Mucosa of stomach (tissue), 1 donor: ENCODE measurements at regions not wholly inside any gene's neighbourhood (a gene's known extent, or its start where the extent isn't known, plus 50 kb on each side); places are given as distances from the start of the nearest gene placed in this dataset.

Source experiments
- H3K27me3 ChIP-seq: one replicate; pipeline ENCODE4 v1.7.0; 2013; ENCODE audit warnings: mild to moderate bottlenecking, low read length; ENCODE audit not compliant: control insufficient read depth, insufficient read depth
- H3K36me3 ChIP-seq: one replicate; pipeline ENCODE4 v1.7.0; 2013; ENCODE audit warnings: low read length; ENCODE audit not compliant: control insufficient read depth, insufficient read depth
- H3K4me1 ChIP-seq: one replicate; pipeline ENCODE4 v1.7.0; 2013; ENCODE audit warnings: mild to moderate bottlenecking, low read length; ENCODE audit not compliant: control insufficient read depth, insufficient read depth
- H3K4me3 ChIP-seq: one replicate; pipeline ENCODE4 v1.7.0; 2013; ENCODE audit warnings: low read length
- H3K9ac ChIP-seq: one replicate; pipeline ENCODE4 v1.7.0; 2013; ENCODE audit warnings: mild to moderate bottlenecking, low read length, moderate library complexity
- H3K9me3 ChIP-seq: one replicate; pipeline ENCODE4 v1.7.0; 2013; ENCODE audit warnings: mild to moderate bottlenecking, low read length, moderate library complexity; ENCODE audit not compliant: control insufficient read depth
- donor health status: Pancreatic carcinoma.

DNA sequence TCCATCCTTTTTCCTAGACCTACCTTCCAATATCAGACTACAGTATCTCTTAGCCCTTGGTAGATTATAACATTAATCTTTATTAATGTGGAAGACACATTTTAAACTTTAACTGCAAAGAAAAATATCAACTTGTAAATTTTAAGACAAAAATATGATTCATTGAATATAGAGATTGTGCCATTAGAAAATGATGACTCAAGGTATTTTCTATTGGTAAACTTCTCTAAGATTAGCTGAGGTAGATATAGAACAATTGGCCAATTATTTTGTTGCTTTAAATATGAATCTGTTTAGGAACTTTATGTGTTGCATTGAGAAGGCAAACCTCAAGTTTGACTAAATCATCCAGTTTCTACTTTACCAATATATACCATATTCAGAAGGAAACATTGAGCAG lies 604.7 kb downstream of the CBLN2 start:
- Histone ChIP-seq H3K4me3 (no peak overlapping the region), H3K4me1 (no peaks in the 10 kb centered on the region), H3K9me3 (no peaks in the 10 kb centered on the region), H3K36me3 (no peaks in the 10 kb centered on the region), H3K9ac (no peak overlapping the region), H3K27me3 (no peaks in the 10 kb centered on the region)

DNA sequence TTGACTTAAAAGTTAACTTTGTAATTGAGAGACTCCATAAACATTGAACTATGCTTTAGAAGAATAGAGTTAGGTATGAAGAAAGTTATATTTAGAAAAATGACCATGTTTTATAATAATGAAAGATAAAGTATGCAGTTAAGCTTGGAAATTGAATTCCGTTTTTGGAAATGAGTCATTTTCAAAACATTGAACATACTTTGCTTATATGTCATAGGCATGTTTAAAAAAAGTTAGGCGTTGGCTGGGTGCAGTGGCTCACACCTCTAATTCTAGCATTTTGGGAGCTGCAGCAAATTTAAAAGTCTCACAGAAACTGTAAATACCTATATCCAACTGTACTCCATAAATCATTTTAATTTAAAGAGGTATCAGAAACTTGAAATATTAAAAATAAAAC lies 607.4 kb downstream of the CBLN2 start:
- Histone ChIP-seq H3K4me3 (no peak overlapping the region), H3K9ac (no peak overlapping the region), H3K4me1 (no peaks in the 10 kb centered on the region), H3K36me3 (no peaks in the 10 kb centered on the region), H3K9me3 (no peaks in the 10 kb centered on the region), H3K27me3 (no peaks in the 10 kb centered on the region)

DNA sequence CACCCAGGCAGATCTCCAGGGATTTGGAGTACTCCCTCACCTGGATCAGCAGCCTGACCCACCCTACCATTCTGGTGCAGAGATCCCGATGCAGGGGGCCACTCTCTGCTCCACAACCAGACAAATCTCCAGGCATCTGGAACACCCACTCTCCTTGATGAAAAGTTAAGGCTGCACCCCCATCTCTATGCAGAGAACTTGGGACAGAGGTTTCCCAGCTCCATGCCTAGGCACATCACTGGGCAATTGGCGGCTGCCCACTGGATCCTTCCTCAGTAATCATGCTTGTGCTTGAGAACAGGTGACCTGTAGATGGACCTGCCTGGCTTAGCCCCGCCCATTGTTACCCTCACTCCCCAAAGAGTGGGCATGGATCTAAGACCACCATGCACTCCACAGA lies 624.9 kb downstream of the CBLN2 start:
- H3K4me1 ChIP-seq, result no peaks in the 10 kb centered on the region

DNA sequence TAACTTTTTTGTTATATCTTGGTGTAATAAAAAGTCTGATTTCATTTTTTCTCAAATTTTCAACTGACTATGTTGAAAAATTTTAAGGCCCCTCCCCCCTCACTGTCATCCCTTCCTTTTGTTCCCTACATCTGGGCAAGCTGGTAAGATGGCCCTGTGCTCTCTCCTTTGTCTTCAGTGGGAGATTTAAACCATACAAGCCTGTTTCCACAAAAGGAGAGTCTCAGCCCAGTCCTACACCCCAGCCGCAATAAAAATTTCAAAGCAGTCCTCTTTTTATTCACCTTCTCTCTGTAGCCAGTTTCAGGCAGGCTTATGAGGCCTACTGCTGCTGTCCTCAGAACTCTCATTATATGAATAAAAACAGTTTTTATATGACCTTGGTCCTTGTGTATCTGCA lies 630.5 kb downstream of the CBLN2 start:
- H3K9me3 ChIP-seq, result no peaks in the 10 kb centered on the region
- H3K27me3 ChIP-seq, result no peaks in the 10 kb centered on the region
- H3K36me3 ChIP-seq, result no peaks in the 10 kb centered on the region
- H3K9ac ChIP-seq, result no peak overlapping the region
- no peak overlapping the region for H3K4me3 ChIP-seq
- no peaks in the 10 kb centered on the region for H3K4me1 ChIP-seq

More for the DNA sequence above, 624.9 kb downstream of the CBLN2 start:
- no peak overlapping the region for H3K4me3 ChIP-seq
- H3K36me3 ChIP-seq, result no peaks in the 10 kb centered on the region
- H3K27me3 ChIP-seq, result no peaks in the 10 kb centered on the region
- H3K9me3 ChIP-seq, result no peaks in the 10 kb centered on the region
- H3K9ac ChIP-seq, result no peak overlapping the region

GRCh38 chr18:71902482-71902881 lies 641.7 kb downstream of the CBLN2 start:
- H3K4me1 ChIP-seq, result no peaks in the 10 kb centered on the region
- no peaks in the 10 kb centered on the region for H3K36me3 ChIP-seq
- no peaks in the 10 kb centered on the region for H3K9me3 ChIP-seq
- no peaks in the 10 kb centered on the region for H3K27me3 ChIP-seq
- H3K9ac ChIP-seq, result no peak overlapping the region
- H3K4me3 ChIP-seq, result no peak overlapping the region

GRCh38 chr18:71899707-71900472 lies 644.3 kb downstream of the CBLN2 start:
- Histone ChIP-seq H3K4me3 (no peak overlapping the region), H3K9me3 (no peaks in the 10 kb centered on the region), H3K9ac (no peak overlapping the region), H3K27me3 (no peaks in the 10 kb centered on the region), H3K4me1 (no peaks in the 10 kb centered on the region), H3K36me3 (no peaks in the 10 kb centered on the region)

DNA sequence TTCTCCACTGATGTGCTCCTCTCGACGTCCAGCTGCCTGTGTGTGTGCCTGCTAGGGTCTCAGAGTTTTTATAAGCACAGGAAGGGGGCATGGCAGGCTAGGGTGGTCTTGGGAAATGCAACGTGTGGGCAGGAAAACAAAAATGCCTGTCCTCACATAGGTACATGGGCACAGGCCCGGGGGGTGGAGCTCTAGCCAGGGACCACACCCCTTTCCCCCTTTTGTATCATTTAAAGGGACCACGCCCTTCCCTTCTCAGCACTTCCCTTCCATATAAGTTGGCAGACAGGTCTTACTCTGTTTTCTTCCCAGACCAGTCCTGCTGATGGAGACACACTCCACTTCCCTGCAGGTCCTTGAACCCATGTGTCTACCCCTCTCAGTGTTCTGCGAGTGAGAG lies 645.0 kb downstream of the CBLN2 start:
- H3K27me3 ChIP-seq, result no peaks in the 10 kb centered on the region
- H3K9ac ChIP-seq, result no peak overlapping the region
- no peaks in the 10 kb centered on the region for H3K9me3 ChIP-seq
- no peaks in the 10 kb centered on the region for H3K36me3 ChIP-seq
- H3K4me1 ChIP-seq, result no peaks in the 10 kb centered on the region
- no peak overlapping the region for H3K4me3 ChIP-seq

DNA sequence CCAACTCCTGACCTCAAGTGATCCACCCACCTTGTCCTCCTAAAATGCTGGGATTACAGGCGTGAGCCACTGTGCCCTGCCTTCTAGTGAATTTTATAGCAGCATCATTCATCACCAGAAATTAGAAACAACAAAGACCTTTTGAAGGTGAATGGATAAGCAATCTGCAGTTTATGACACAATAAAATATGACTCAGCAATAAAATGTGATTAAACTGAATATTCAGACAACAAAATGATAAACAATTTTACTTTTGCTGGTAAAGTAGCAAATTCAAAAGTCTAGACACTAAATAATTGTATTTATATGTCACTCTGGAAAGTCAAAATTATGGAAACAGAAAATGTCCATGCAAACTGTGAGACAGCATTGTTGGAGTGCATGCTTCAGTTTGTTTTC lies 656.6 kb downstream of the CBLN2 start:
- Histone ChIP-seq H3K36me3 (no peaks in the 10 kb centered on the region), H3K4me3 (no peak overlapping the region), H3K9ac (no peak overlapping the region), H3K27me3 (no peaks in the 10 kb centered on the region), H3K9me3 (no peaks in the 10 kb centered on the region), H3K4me1 (no peaks in the 10 kb centered on the region)

GRCh38 chr18:71878226-71878625 lies 665.9 kb downstream of the CBLN2 start:
- Histone ChIP-seq H3K4me3 (no peak overlapping the region), H3K27me3 (no peaks in the 10 kb centered on the region), H3K9ac (no peak overlapping the region), H3K4me1 (no peaks in the 10 kb centered on the region), H3K36me3 (no peaks in the 10 kb centered on the region), H3K9me3 (no peaks in the 10 kb centered on the region)

DNA sequence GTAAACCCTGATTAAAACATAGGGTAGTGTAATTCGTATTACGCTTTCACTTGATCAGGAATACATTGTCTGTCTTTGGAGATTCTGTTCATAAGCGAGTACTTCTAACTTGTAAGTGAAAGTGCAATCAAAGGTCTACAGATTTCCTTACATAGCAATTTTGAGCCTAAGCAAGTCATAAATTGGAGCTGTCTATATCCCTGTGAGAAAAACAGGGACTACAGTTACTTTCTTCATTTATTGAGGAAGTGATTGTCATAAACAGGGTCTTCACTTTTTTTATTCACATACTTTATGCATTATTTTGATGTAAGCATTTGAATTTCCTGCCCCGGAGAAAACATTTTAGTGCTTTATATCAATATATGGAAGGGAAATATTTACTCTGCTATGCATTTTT lies 670.4 kb downstream of the CBLN2 start:
- Histone ChIP-seq H3K36me3 (no peaks in the 10 kb centered on the region), H3K4me1 (no peaks in the 10 kb centered on the region), H3K9me3 (no peaks in the 10 kb centered on the region), H3K27me3 (no peaks in the 10 kb centered on the region), H3K4me3 (no peak overlapping the region), H3K9ac (no peak overlapping the region)

DNA sequence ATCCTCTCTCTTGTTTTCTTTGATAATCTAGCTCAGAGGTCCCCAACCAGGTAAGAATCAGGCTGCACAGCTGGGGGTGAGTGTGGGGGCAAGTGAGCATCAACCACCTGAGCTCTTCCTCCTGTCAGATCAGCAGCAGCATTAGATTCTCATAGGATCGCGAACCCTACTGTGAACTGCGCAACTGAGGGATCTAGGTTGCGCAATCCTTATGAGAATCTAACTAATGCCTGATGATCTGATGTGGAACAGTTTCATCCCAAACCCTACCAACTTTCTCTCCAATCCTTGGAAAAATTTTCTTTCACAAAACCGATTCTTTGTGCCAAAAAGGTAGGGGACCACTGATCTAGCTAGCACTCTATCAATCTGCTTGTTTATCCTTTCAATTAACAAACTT lies 678.3 kb downstream of the CBLN2 start:
- no peaks in the 10 kb centered on the region for H3K27me3 ChIP-seq
- no peaks in the 10 kb centered on the region for H3K4me1 ChIP-seq
- H3K9ac ChIP-seq, result no peak overlapping the region
- no peaks in the 10 kb centered on the region for H3K9me3 ChIP-seq
- H3K36me3 ChIP-seq, result no peaks in the 10 kb centered on the region
- no peak overlapping the region for H3K4me3 ChIP-seq

- Histone ChIP-seq H3K4me3 (no peak overlapping the region), H3K36me3 (no peaks in the 10 kb centered on the region), H3K4me1 (no peaks in the 10 kb centered on the region), H3K9ac (no peak overlapping the region), H3K9me3 (no peaks in the 10 kb centered on the region), H3K27me3 (no peaks in the 10 kb centered on the region)
Measured at GRCh38 chr18:71850602-71851001, 693.5 kb downstream of the CBLN2 start.

GRCh38 chr18:71849407-71849806 lies 694.7 kb downstream of the CBLN2 start:
- H3K27me3 ChIP-seq, result no peaks in the 10 kb centered on the region
- no peak overlapping the region for H3K9ac ChIP-seq
- H3K9me3 ChIP-seq, result no peaks in the 10 kb centered on the region
- H3K36me3 ChIP-seq, result no peaks in the 10 kb centered on the region
- H3K4me3 ChIP-seq, result no peak overlapping the region
- no peaks in the 10 kb centered on the region for H3K4me1 ChIP-seq
